Body of pancreas (tissue), 4 donors: ENCODE measurements at regions not wholly inside any gene's neighbourhood (a gene's known extent, or its start where the extent isn't known, plus 50 kb on each side); places are given as distances from the start of the nearest gene placed in this dataset.

Experiments
- POLR2A ChIP-seq, 3 donors: fragments of 450-650 bp; IDR thresholded peaks; one replicate each; pipeline ENCODE4 v1.6.1; 2016; ENCODE audit warnings: antibody characterized with exemption in 3 of 3, mild to moderate bottlenecking in 2 of 3
- TF ChIP-seq, protein P1 (sequence below), 7 experiments: fragments of 450-650 bp in 4 of 7; fragments of 200-600 bp in 3 of 7; sonication (generic) in 3 of 7; IDR thresholded peaks; one replicate each; pipeline ENCODE4 v1.5.1; 2016 to 2019; ENCODE audit warnings: antibody characterized with exemption in 7 of 7

DNA sequence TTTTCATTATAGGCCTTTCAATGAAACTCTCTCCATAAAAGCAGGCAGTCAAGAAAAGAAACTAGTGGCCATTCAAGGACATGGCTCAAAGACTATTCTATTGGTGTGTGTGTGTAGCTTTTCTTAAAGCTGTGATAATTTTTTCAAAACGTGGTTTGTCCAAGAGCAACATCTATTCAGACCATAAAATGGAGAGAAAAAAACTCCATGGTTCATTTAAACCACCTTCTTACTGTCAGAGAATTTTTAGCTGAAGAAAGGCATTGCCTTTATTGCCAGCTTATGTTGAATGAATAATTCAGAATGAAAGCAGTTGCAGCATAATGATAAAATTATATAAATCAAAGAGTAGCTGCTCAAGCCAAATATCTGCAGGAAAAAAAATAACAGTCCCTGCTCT lies 325.5 kb downstream of the PCDH18 start:
- no peak for TF ChIP-seq POLR2A (IDR thresholded peaks at IDR 0.05)
- TF ChIP-seq, protein P1, sequence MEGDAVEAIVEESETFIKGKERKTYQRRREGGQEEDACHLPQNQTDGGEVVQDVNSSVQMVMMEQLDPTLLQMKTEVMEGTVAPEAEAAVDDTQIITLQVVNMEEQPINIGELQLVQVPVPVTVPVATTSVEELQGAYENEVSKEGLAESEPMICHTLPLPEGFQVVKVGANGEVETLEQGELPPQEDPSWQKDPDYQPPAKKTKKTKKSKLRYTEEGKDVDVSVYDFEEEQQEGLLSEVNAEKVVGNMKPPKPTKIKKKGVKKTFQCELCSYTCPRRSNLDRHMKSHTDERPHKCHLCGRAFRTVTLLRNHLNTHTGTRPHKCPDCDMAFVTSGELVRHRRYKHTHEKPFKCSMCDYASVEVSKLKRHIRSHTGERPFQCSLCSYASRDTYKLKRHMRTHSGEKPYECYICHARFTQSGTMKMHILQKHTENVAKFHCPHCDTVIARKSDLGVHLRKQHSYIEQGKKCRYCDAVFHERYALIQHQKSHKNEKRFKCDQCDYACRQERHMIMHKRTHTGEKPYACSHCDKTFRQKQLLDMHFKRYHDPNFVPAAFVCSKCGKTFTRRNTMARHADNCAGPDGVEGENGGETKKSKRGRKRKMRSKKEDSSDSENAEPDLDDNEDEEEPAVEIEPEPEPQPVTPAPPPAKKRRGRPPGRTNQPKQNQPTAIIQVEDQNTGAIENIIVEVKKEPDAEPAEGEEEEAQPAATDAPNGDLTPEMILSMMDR (IDR thresholded peaks at IDR 0.05), result no peak
